DOHH2 (cell line): ENCODE measurements at regions not wholly inside any gene's neighbourhood (a gene's known extent, or its start where the extent isn't known, plus 50 kb on each side); places are given as distances from the start of the nearest gene placed in this dataset.

Experiments used
- H3F3A ChIP-seq: fragments of 200-600 bp; sonication (generic), shearing (Covaris generic); 2 replicates; pipeline ENCODE4 v1.6.0; 2016; ENCODE audit warnings: antibody characterized with exemption, mild to moderate bottlenecking; ENCODE audit not compliant: control insufficient read depth, insufficient read depth
- H3K27ac ChIP-seq: fragments of 200-600 bp; sonication (generic); 2 replicates; pipeline ENCODE4 v1.5.1; 2014; ENCODE audit warnings: low read depth, mild to moderate bottlenecking, low read length, moderate library complexity
- H3K27me3 ChIP-seq: fragments of 200-600 bp; sonication (generic); 2 replicates; pipeline ENCODE4 v1.6.1; 2014; ENCODE audit warnings: mild to moderate bottlenecking, low read length, mixed read lengths; ENCODE audit not compliant: control insufficient read depth
- H3K36me3 ChIP-seq: fragments of 200-600 bp; sonication (generic); 2 replicates; pipeline ENCODE4 v1.6.1; 2014; ENCODE audit warnings: mild to moderate bottlenecking, low read length, moderate library complexity, mixed read lengths; ENCODE audit not compliant: control insufficient read depth
- H3K4me1 ChIP-seq: fragments of 200-600 bp; sonication (generic); 2 replicates; pipeline ENCODE4 v1.6.1; 2014; ENCODE audit warnings: mild to moderate bottlenecking, low read length, mixed read lengths; ENCODE audit not compliant: control insufficient read depth
- H3K4me2 ChIP-seq: fragments of 200-600 bp; sonication (generic); 2 replicates; pipeline ENCODE4 v1.6.0; 2014; ENCODE audit warnings: mild to moderate bottlenecking, low read length, moderate library complexity
- H3K4me3 ChIP-seq: fragments of 200-600 bp; sonication (generic); 2 replicates; pipeline ENCODE4 v1.5.1; 2014; ENCODE audit warnings: mild to moderate bottlenecking, low read length, mixed read lengths
- H3K79me2 ChIP-seq: fragments of 200-600 bp; sonication (generic); 2 replicates; pipeline ENCODE4 v1.6.1; 2014; ENCODE audit warnings: mild to moderate bottlenecking, low read length, mixed read lengths; ENCODE audit not compliant: control insufficient read depth
- H3K9me2 ChIP-seq: fragments of 200-600 bp; sonication (generic); replicated peaks from 2 replicates; pipeline ENCODE4 v1.6.1; 2014; ENCODE audit warnings: mild to moderate bottlenecking, low read length, mixed read lengths; ENCODE audit not compliant: control insufficient read depth
- H3K9me3 ChIP-seq: fragments of 200-600 bp; sonication (generic); 2 replicates; pipeline ENCODE4 v1.6.1; 2014; ENCODE audit warnings: antibody characterized with exemption, low read length, mixed read lengths; ENCODE audit not compliant: control insufficient read depth, insufficient read depth
- H4K20me1 ChIP-seq: fragments of 200-600 bp; sonication (generic); 2 replicates; pipeline ENCODE4 v1.6.0; 2014; ENCODE audit warnings: low read depth, mild to moderate bottlenecking, antibody characterized with exemption, low read length, moderate library complexity; ENCODE audit not compliant: control insufficient read depth, insufficient read depth
- EZH2phosphoT487 ChIP-seq: fragments of 200-600 bp; sonication (generic); IDR thresholded peaks from 2 replicates; pipeline ENCODE4 v1.6.1; 2017; ENCODE audit warnings: borderline replicate concordance, mild to moderate bottlenecking, antibody characterized with exemption, low read length, moderate library complexity, mixed read lengths
- TF ChIP-seq, protein P1 (sequence below): fragments of 200-600 bp; sonication (generic); IDR thresholded peaks from one replicate; pipeline ENCODE4 v1.5.1; 2014; ENCODE audit warnings: antibody characterized with exemption, mild to moderate bottlenecking, low read depth, low read length; ENCODE audit not compliant: poor library complexity, severe bottlenecking

DNA sequence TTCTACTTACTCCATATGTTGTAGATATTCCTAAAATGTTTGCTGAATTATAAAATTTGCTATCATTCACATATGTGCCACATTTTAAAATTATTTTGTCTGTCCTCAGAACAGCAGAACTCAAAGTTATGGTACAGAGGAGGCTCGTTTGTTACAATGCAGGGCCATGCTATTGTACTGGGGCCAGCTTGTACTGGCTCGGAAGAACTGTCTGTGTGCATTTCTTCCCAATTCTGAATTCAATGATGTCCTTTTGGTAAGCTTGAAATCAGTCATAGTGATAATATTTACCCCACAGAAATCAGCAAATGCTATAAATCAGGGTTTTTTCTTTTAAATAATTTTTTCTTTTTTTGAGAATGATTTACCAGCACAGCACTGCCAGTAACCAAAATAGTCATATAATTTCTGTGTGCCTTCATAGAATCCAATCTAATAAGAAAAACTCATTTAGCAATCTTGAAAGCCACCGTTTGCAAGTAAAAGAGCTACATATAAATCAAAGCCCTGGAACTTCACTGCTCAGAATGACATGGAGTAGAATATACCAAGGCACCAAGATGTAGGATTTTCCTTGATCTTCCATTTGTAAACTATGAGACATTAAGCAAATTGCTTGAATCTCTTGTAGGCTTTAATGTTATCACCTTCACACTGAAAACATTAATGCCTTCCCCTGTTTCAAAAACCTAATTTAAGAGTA, 90.7 kb upstream of the EPHA4 start:
- Histone ChIP-seq H4K20me1 (no peaks in the 10 kb centered on the region), H3K9me2 (no peaks in the 10 kb centered on the region), H3K4me2 (no peak overlapping the region), H3K27me3 (no peaks in the 10 kb centered on the region), H3K9me3 (no peaks in the 10 kb centered on the region), H3K36me3 (no peaks in the 10 kb centered on the region), H3K27ac (no peak overlapping the region), H3K4me3 (no peak overlapping the region), H3K4me1 (no peaks in the 10 kb centered on the region), H3K79me2 (no peaks in the 10 kb centered on the region), H3F3A (no peaks in the 10 kb centered on the region)
- TF ChIP-seq, protein P1, sequence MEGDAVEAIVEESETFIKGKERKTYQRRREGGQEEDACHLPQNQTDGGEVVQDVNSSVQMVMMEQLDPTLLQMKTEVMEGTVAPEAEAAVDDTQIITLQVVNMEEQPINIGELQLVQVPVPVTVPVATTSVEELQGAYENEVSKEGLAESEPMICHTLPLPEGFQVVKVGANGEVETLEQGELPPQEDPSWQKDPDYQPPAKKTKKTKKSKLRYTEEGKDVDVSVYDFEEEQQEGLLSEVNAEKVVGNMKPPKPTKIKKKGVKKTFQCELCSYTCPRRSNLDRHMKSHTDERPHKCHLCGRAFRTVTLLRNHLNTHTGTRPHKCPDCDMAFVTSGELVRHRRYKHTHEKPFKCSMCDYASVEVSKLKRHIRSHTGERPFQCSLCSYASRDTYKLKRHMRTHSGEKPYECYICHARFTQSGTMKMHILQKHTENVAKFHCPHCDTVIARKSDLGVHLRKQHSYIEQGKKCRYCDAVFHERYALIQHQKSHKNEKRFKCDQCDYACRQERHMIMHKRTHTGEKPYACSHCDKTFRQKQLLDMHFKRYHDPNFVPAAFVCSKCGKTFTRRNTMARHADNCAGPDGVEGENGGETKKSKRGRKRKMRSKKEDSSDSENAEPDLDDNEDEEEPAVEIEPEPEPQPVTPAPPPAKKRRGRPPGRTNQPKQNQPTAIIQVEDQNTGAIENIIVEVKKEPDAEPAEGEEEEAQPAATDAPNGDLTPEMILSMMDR = no peak
- TF ChIP-seq EZH2phosphoT487 = no peak

DNA sequence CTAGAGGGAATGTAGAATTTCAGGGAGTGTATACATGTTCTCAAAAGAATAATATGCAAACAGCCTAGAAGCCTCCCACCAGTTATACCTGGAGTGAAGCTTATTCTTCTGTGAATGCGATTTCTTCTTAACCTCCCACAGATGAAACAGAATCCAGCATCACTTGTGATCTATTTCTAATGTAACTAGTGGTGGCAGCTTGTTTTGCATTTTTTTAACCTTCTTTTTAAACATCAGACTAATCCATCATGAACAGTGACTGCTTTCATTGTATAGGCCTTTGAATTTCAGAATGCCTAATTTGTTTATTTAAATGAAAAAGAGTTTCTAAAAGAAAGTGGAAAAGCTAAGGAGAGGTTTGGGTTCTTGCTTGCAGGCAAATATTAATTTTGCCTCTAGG, 85.7 kb upstream of the EPHA4 start:
- TF ChIP-seq EZH2phosphoT487 = no peak
- TF ChIP-seq, protein P1 = no peak
- Histone ChIP-seq H3K4me2 (no peak overlapping the region), H4K20me1 (no peaks in the 10 kb centered on the region), H3K9me3 (no peaks in the 10 kb centered on the region), H3K36me3 (no peaks in the 10 kb centered on the region), H3K4me1 (no peaks in the 10 kb centered on the region), H3K9me2 (no peaks in the 10 kb centered on the region), H3K79me2 (no peaks in the 10 kb centered on the region), H3K27me3 (no peaks in the 10 kb centered on the region), H3K27ac (no peak overlapping the region), H3K4me3 (no peak overlapping the region), H3F3A (no peaks in the 10 kb centered on the region)

DNA sequence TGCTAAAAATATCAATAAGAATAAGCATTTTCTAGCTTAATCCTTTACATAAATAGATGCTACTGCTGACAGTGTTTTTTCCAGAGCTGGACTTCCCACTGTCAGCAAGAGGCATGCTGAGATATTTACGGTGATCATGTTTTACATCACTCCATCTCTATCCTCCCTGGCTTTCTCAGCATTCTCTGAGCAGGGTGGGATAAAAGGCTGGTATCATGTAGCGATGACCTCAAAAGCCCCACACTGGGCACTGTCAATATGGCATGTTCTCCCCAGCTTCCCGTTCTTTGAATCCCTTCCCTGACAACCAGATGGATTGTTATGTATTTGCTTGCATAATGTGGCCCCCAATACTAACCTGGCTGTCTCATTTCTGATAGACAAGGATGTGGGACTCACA, 83.2 kb upstream of the EPHA4 start:
- Histone ChIP-seq H3F3A (no peaks in the 10 kb centered on the region), H4K20me1 (no peaks in the 10 kb centered on the region), H3K27me3 (no peaks in the 10 kb centered on the region), H3K36me3 (no peaks in the 10 kb centered on the region), H3K27ac (no peak overlapping the region), H3K4me1 (no peaks in the 10 kb centered on the region), H3K4me3 (no peak overlapping the region), H3K9me2 (no peaks in the 10 kb centered on the region), H3K79me2 (no peaks in the 10 kb centered on the region), H3K9me3 (no peaks in the 10 kb centered on the region), H3K4me2 (no peak overlapping the region)
- TF ChIP-seq EZH2phosphoT487 = no peak
- TF ChIP-seq, protein P1 = no peak
